ENCODE measurements at regions not wholly inside any gene's neighbourhood (a gene's known extent, or its start where the extent isn't known, plus 50 kb on each side); places are given as distances from the start of the nearest gene placed in this dataset.

DNA sequence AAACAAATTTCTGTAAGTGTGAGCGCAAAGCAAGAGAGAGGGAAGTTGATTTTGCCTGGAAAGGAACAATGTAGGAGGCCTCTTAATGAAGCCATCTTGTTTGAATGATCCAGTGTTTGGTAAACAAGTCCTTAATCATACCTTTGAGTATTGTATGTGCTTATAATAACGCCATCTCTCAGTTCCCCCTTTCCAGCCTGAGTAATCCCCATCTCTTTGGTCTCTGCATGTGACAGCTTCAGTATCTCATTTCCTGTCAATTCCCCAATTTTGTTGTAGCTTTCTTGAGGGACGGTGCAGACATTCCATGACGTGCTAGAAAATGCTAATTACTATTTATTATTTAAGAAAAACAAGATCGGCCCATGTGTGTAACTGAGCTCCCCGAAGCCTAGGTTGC, 349.3 kb upstream of the NR2F2 start:
- TF ChIP-seq SPI1 (IDR thresholded peaks at IDR 0.05; ENCODE audit: low read depth, low read length): peak; percentile 81
- no peak for TF ChIP-seq POLR2A (IDR thresholded peaks at IDR 0.05; ENCODE audit: low read depth, low read length)
- DNase-seq (ENCODE audit: insufficient read length, low spot score) (no peak), FAIRE-seq (no peak)

DNA sequence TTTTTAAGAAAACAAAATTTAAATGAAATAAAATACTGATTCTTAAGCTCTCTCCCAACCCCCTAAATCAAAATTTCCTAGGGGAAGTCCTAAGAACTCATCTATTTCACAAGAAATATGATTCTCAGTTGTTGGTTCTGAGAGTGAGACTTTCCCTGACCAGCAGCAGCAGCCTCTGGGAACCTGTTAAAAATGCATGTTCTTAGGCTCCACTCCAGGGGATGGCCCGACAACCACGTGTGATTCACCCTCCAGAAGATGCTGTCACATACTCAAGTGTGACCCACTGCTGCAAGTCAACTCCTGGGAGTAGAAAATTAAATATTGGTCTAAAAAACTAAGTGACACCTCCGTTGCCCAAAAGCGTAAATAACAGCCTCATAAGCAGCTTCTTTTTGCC, 343.2 kb upstream of the NR2F2 start:
- TF ChIP-seq PAX5 (IDR thresholded peaks at IDR 0.05; ENCODE audit: insufficient read depth, low read length, severe bottlenecking) (no peak), POLR2AphosphoS5 (IDR thresholded peaks at IDR 0.05; ENCODE audit: low read depth, low read length) (no peak), POLR2A (IDR thresholded peaks at IDR 0.05; ENCODE audit: low read depth, low read length) (no peak), POU2F2 (IDR thresholded peaks at IDR 0.05; ENCODE audit: low read depth, low read length) (no peak), SPI1 (IDR thresholded peaks at IDR 0.05; ENCODE audit: low read depth, low read length) (no peak), TAF1 (IDR thresholded peaks at IDR 0.05; ENCODE audit: low read depth, low read length) (no peak)
- DNase-seq (ENCODE audit: insufficient read length, low spot score) (no peak), FAIRE-seq (no peak)

GRCh38 chr15:95987886-95988573, 342.5 kb upstream of the NR2F2 start:
- no peak for FAIRE-seq
- TF ChIP-seq PAX5 (IDR thresholded peaks at IDR 0.05; ENCODE audit: insufficient read depth, low read length, severe bottlenecking) (no peak), POLR2A (IDR thresholded peaks at IDR 0.05; ENCODE audit: low read depth, low read length) (no peak), TAF1 (IDR thresholded peaks at IDR 0.05; ENCODE audit: low read depth, low read length) (no peak), POU2F2 (IDR thresholded peaks at IDR 0.05; ENCODE audit: low read depth, low read length) (no peak), SPI1 (IDR thresholded peaks at IDR 0.05; ENCODE audit: low read depth, low read length) (no peak), POLR2AphosphoS5 (IDR thresholded peaks at IDR 0.05; ENCODE audit: low read depth, low read length) (no peak)
- DNase-seq (ENCODE audit: insufficient read length, low spot score): no peak

- no peak for DNase-seq (ENCODE audit: insufficient read length, low spot score)
- no peak for FAIRE-seq
Measured at GRCh38 chr15:95988574-95988887, 342.0 kb upstream of the NR2F2 start.

GRCh38 chr15:95989392-95989791, 341.1 kb upstream of the NR2F2 start:
- no peak for TF ChIP-seq SPI1 (IDR thresholded peaks at IDR 0.05; ENCODE audit: low read depth, low read length)
- TF ChIP-seq POLR2A (IDR thresholded peaks at IDR 0.05; ENCODE audit: low read depth, low read length): no peak
- no peak for TF ChIP-seq TAF1 (IDR thresholded peaks at IDR 0.05; ENCODE audit: low read depth, low read length)
- no peak for TF ChIP-seq POU2F2 (IDR thresholded peaks at IDR 0.05; ENCODE audit: low read depth, low read length)
- TF ChIP-seq POLR2AphosphoS5 (IDR thresholded peaks at IDR 0.05; ENCODE audit: low read depth, low read length): no peak
- TF ChIP-seq PAX5 (IDR thresholded peaks at IDR 0.05; ENCODE audit: insufficient read depth, low read length, severe bottlenecking): no peak
- DNase-seq (ENCODE audit: insufficient read length, low spot score) (no peak), FAIRE-seq (no peak)

More at GRCh38 chr15:95988574-95988887, 342.0 kb upstream of the NR2F2 start:
- TF ChIP-seq POLR2A (IDR thresholded peaks at IDR 0.05; ENCODE audit: low read depth, low read length): no peak
- no peak for TF ChIP-seq PAX5 (IDR thresholded peaks at IDR 0.05; ENCODE audit: insufficient read depth, low read length, severe bottlenecking)
- TF ChIP-seq POLR2AphosphoS5 (IDR thresholded peaks at IDR 0.05; ENCODE audit: low read depth, low read length): no peak
- no peak for TF ChIP-seq POU2F2 (IDR thresholded peaks at IDR 0.05; ENCODE audit: low read depth, low read length)
- no peak for TF ChIP-seq SPI1 (IDR thresholded peaks at IDR 0.05; ENCODE audit: low read depth, low read length)
- no peak for TF ChIP-seq TAF1 (IDR thresholded peaks at IDR 0.05; ENCODE audit: low read depth, low read length)

DNA sequence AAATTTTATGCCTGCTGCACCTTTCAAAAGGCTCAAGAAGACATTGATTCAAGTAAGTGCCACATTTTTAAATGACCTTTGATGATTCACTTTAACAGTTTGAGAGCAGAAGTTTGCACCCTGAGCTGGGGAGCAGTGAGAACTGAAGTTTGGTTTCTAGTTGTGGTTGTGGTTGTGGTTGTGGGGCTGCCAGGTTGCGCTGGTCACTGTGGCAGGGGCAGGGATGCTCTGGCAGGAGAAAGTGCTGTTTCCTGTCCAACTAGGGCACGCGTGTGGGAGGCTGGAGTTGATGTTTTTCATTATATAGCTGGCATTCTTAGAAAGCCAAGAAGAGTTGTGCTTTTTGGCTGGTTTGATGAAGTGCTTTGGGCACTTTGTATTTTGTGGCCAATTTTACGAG, 339.7 kb upstream of the NR2F2 start:
- DNase-seq (ENCODE audit: insufficient read length, low spot score) (no peak), FAIRE-seq (peak; percentile 59)
- no peak for TF ChIP-seq SPI1 (IDR thresholded peaks at IDR 0.05; ENCODE audit: low read depth, low read length)
- TF ChIP-seq TAF1 (IDR thresholded peaks at IDR 0.05; ENCODE audit: low read depth, low read length): no peak
- TF ChIP-seq PAX5 (IDR thresholded peaks at IDR 0.05; ENCODE audit: insufficient read depth, low read length, severe bottlenecking): no peak
- no peak for TF ChIP-seq POLR2A (IDR thresholded peaks at IDR 0.05; ENCODE audit: low read depth, low read length)
- no peak for TF ChIP-seq POLR2AphosphoS5 (IDR thresholded peaks at IDR 0.05; ENCODE audit: low read depth, low read length)
- TF ChIP-seq POU2F2 (IDR thresholded peaks at IDR 0.05; ENCODE audit: low read depth, low read length): no peak

DNA sequence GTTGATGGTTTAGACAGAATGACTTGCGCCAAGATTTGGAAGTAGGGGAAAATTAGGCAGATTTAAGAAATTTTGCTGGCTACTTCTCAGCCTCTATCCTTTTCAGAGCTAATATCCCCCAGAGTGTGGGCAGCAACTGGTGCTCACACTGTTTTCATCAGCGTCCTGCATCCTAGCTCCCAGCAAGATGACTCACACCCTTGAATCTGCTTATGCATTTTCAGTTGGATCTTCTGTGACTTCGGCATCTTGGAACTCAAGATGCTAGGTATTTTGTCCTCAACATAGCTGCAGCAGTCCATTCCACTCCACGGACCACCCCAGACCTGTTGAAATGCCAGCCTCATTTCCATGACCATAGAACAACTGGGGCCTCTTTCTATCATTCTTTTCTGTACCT, 336.1 kb upstream of the NR2F2 start:
- FAIRE-seq (no peak), DNase-seq (ENCODE audit: insufficient read length, low spot score) (no peak)

DNA sequence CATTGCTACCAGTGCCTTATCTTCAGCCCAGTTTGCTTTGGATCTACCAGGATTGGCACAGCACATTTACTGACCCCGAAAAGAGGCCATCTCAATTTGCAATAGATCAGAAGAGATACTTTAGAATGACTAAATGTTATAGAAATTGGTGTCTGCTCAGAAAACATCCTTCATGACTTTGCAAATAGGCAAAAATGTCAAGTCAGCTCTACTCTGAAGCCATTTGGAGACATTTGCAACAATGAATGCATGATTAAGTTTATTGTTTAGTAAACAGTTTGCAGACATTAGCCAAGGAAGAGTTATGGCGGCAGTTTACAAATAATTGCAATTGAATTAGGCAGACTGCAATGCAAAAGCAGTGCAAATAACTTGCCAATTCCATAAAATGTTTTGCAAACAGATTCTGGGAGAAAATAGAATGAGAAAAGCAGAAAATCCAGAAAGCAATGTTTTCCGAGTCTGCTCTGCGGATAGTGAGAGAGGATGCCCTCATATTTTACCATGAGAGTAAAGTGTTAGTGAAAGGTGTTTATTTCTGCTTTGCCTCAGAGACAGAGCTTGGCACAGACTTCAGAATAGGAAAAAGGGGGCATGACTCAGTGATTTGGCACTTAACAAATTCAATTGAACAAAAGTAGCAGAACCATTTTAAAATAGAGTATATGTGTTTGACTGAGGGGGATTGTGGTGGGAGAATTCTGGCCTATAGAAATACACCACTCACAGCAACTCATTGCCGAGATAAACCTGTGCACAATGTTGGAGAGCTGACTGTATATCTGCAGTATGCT, 334.9 kb upstream of the NR2F2 start:
- FAIRE-seq (no peak), DNase-seq (ENCODE audit: insufficient read length, low spot score) (no peak)
- TF ChIP-seq PAX5 (IDR thresholded peaks at IDR 0.05; ENCODE audit: insufficient read depth, low read length, severe bottlenecking) (no peak), POLR2AphosphoS5 (IDR thresholded peaks at IDR 0.05; ENCODE audit: low read depth, low read length) (no peak), POU2F2 (IDR thresholded peaks at IDR 0.05; ENCODE audit: low read depth, low read length) (no peak), POLR2A (IDR thresholded peaks at IDR 0.05; ENCODE audit: low read depth, low read length) (no peak), SPI1 (IDR thresholded peaks at IDR 0.05; ENCODE audit: low read depth, low read length) (no peak), TAF1 (IDR thresholded peaks at IDR 0.05; ENCODE audit: low read depth, low read length) (no peak)

More for the DNA sequence above, 336.1 kb upstream of the NR2F2 start:
- TF ChIP-seq POU2F2 (IDR thresholded peaks at IDR 0.05; ENCODE audit: low read depth, low read length): no peak
- no peak for TF ChIP-seq POLR2A (IDR thresholded peaks at IDR 0.05; ENCODE audit: low read depth, low read length)
- no peak for TF ChIP-seq TAF1 (IDR thresholded peaks at IDR 0.05; ENCODE audit: low read depth, low read length)
- TF ChIP-seq PAX5 (IDR thresholded peaks at IDR 0.05; ENCODE audit: insufficient read depth, low read length, severe bottlenecking): no peak
- TF ChIP-seq POLR2AphosphoS5 (IDR thresholded peaks at IDR 0.05; ENCODE audit: low read depth, low read length): no peak
- no peak for TF ChIP-seq SPI1 (IDR thresholded peaks at IDR 0.05; ENCODE audit: low read depth, low read length)

DNA sequence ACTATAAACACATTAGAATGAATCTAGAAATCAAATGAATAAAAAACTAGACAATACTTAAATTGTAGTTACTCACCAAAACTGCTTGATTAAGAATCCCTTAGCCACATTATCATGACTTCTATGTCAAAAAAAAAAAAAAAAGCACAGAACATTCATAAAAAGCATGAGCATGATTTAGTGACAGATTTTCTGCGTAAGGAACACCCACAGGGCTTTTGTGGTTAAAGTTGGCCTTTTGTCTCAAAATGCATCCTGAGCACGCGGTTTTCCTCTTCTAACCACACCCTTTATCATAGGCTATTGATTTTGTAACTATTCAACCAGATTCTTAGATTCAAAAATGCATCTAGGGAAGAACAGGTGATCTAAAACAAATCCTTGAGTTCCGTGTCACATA, 334.0 kb upstream of the NR2F2 start:
- TF ChIP-seq PAX5 (IDR thresholded peaks at IDR 0.05; ENCODE audit: insufficient read depth, low read length, severe bottlenecking) (no peak), POLR2A (IDR thresholded peaks at IDR 0.05; ENCODE audit: low read depth, low read length) (no peak), SPI1 (IDR thresholded peaks at IDR 0.05; ENCODE audit: low read depth, low read length) (no peak)
- DNase-seq (ENCODE audit: insufficient read length, low spot score) (no peak), FAIRE-seq (no peak)

All from GM12891 (cell line).